Peyer's patch (tissue), 4 donors: ENCODE measurements at regions not wholly inside any gene's neighbourhood (a gene's known extent, or its start where the extent isn't known, plus 50 kb on each side); places are given as distances from the start of the nearest gene placed in this dataset.

ENCODE experiments used
- DNase-seq, 3 donors: peaks; one replicate each; pipeline ENCODE4 v3.0.0-alpha.2; 2017 to 2019
- H3K27ac ChIP-seq, 4 donors: fragments of 200-600 bp; sonication (generic); one replicate each; pipeline ENCODE4 v1.5.1; 2016 to 2019
- H3K27me3 ChIP-seq, 2 donors: fragments of 200-600 bp; sonication (generic); one replicate each; pipeline ENCODE4 v1.5.1; 2019
- H3K36me3 ChIP-seq, 3 donors: fragments of 200-600 bp; sonication (generic); one replicate each; pipeline ENCODE4 v1.5.1; 2016 to 2019
- H3K4me1 ChIP-seq, 4 donors: fragments of 200-600 bp; sonication (generic); one replicate each; pipeline ENCODE4 v1.5.1; 2016 to 2019
- H3K4me3 ChIP-seq, 4 donors: fragments of 200-600 bp; sonication (generic); 1 replicate in 3 of 4; 2 replicates in 1 of 4; pipeline ENCODE4 v1.5.1; 2016 to 2019; ENCODE audit warnings: mild to moderate bottlenecking in 1 of 4
- H3K9me3 ChIP-seq, 4 donors: fragments of 200-600 bp; sonication (generic); one replicate each; pipeline ENCODE4 v1.5.1; 2016 to 2019; ENCODE audit warnings: mild to moderate bottlenecking in 1 of 4
- CTCF ChIP-seq, 6 experiments: fragments of 450-650 bp in 4 of 6; fragments of 200-600 bp in 2 of 6; sonication (generic) in 1 of 6; IDR thresholded peaks; one replicate each; pipeline ENCODE4 v1.5.1; 2017 to 2019; ENCODE audit warnings: antibody characterized with exemption in 6 of 6, mild to moderate bottlenecking in 3 of 6, moderate library complexity in 1 of 6
- POLR2A ChIP-seq, 2 donors: fragments of 450-650 bp; IDR thresholded peaks; one replicate each; pipeline ENCODE4 v1.5.1; 2017; ENCODE audit warnings: antibody characterized with exemption in 2 of 2, mild to moderate bottlenecking in 2 of 2, moderate library complexity in 2 of 2

- Histone ChIP-seq H3K4me3 (no peak overlapping the region), H3K27me3 (no peaks in the 10 kb centered on the region), H3K4me1 (no peaks in the 10 kb centered on the region), H3K9me3 (no peaks in the 10 kb centered on the region), H3K36me3 (no peaks in the 10 kb centered on the region), H3K27ac (no peak overlapping the region)
- no peak for TF ChIP-seq CTCF (IDR thresholded peaks at IDR 0.05)
- no peak for TF ChIP-seq POLR2A (IDR thresholded peaks at IDR 0.05)
- DNase-seq = no peak
Measured at GRCh38 chr4:136898590-136899248, 633.6 kb downstream of the PCDH18 start.

GRCh38 chr4:136893573-136893972, 638.7 kb downstream of the PCDH18 start:
- no peaks in the 10 kb centered on the region for H3K36me3 ChIP-seq
- no peaks in the 10 kb centered on the region for H3K4me1 ChIP-seq

GRCh38 chr4:136881666-136882065, 650.6 kb downstream of the PCDH18 start:
- Histone ChIP-seq H3K27me3 (no peaks in the 10 kb centered on the region), H3K9me3 (no peaks in the 10 kb centered on the region), H3K4me3 (no peak overlapping the region), H3K27ac (no peak overlapping the region), H3K36me3 (no peaks in the 10 kb centered on the region), H3K4me1 (no peaks in the 10 kb centered on the region)
- DNase-seq = no peak
- TF ChIP-seq POLR2A (IDR thresholded peaks at IDR 0.05) = no peak
- TF ChIP-seq CTCF (IDR thresholded peaks at IDR 0.05) = no peak

More at GRCh38 chr4:136893573-136893972, 638.7 kb downstream of the PCDH18 start:
- H3K4me3 ChIP-seq = no peak overlapping the region
- H3K27me3 ChIP-seq = no peaks in the 10 kb centered on the region
- H3K27ac ChIP-seq = no peak overlapping the region
- no peak for DNase-seq
- TF ChIP-seq POLR2A (IDR thresholded peaks at IDR 0.05) = no peak
- H3K9me3 ChIP-seq = no peaks in the 10 kb centered on the region

- Histone ChIP-seq H3K27ac (no peak overlapping the region), H3K27me3 (no peaks in the 10 kb centered on the region), H3K36me3 (no peaks in the 10 kb centered on the region), H3K9me3 (no peaks in the 10 kb centered on the region), H3K4me3 (no peak overlapping the region), H3K4me1 (no peaks in the 10 kb centered on the region)
- no peak for DNase-seq
- no peak for TF ChIP-seq CTCF (IDR thresholded peaks at IDR 0.05)
- TF ChIP-seq POLR2A (IDR thresholded peaks at IDR 0.05) = no peak
Measured at GRCh38 chr4:136873555-136873954, 658.7 kb downstream of the PCDH18 start.

- no peaks in the 10 kb centered on the region for H3K36me3 ChIP-seq
- no peak overlapping the region for H3K4me3 ChIP-seq
- H3K27me3 ChIP-seq = no peaks in the 10 kb centered on the region
- H3K9me3 ChIP-seq = no peaks in the 10 kb centered on the region
- no peak for DNase-seq
- H3K4me1 ChIP-seq = no peaks in the 10 kb centered on the region
- TF ChIP-seq POLR2A (IDR thresholded peaks at IDR 0.05) = no peak
- no peak for TF ChIP-seq CTCF (IDR thresholded peaks at IDR 0.05)
- H3K27ac ChIP-seq = no peak overlapping the region
Measured at GRCh38 chr4:136867465-136867864, 664.8 kb downstream of the PCDH18 start.

GRCh38 chr4:136865526-136865925, 666.8 kb downstream of the PCDH18 start:
- Histone ChIP-seq H3K4me3 (no peak overlapping the region), H3K9me3 (no peaks in the 10 kb centered on the region), H3K27me3 (no peaks in the 10 kb centered on the region), H3K36me3 (no peaks in the 10 kb centered on the region), H3K27ac (no peak overlapping the region), H3K4me1 (no peaks in the 10 kb centered on the region)
- no peak for DNase-seq
- no peak for TF ChIP-seq POLR2A (IDR thresholded peaks at IDR 0.05)
- TF ChIP-seq CTCF (IDR thresholded peaks at IDR 0.05) = no peak
